ENCODE measurements at regions not wholly inside any gene's neighbourhood (a gene's known extent, or its start where the extent isn't known, plus 50 kb on each side); places are given as distances from the start of the nearest gene placed in this dataset.
"Not testable (repeated sequence)": the region's sequence is repeated elsewhere in the genome, so short reads cannot be mapped to it uniquely, and the experiment has no call there.

DNA sequence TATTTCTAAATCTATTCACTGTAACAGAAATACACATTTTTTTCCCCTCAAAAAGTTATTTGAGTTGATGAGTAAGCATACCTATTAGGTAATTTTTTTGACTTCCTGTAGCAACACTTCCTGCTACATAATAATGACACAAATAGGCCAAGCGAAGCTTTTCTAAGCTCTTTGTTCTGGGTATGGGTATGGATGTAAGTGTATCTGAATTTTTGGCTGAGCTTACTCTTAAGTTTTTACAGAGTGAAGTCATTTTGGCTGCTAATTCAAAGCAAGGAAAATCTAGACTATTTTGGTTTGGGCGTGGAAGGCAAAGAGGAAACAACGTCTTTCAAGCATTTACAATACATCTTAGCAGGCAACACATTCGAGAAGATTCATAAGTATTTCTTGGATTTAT is 1206.0 kb upstream of the FLRT2 start:
- Histone ChIP-seq H3K9me3 (ENCODE audit: control insufficient read depth, low read length) (no peaks in the 10 kb centered on the region), H3K4me3 (ENCODE audit: low read length) (no peak overlapping the region), H3K9ac (ENCODE audit: low read length) (no peak overlapping the region), H3K36me3 (ENCODE audit: control insufficient read depth, insufficient read depth, low read length, severe bottlenecking) (no peaks in the 10 kb centered on the region), H3K27me3 (replicated peaks; ENCODE audit: control insufficient read depth, insufficient read depth, low read length) (no peaks in the 10 kb centered on the region), H3K4me1 (ENCODE audit: control insufficient read depth, insufficient read depth, low read length) (no peaks in the 10 kb centered on the region)
- peak; percentile 33 for DNase-seq (ENCODE audit: low read depth)

DNA sequence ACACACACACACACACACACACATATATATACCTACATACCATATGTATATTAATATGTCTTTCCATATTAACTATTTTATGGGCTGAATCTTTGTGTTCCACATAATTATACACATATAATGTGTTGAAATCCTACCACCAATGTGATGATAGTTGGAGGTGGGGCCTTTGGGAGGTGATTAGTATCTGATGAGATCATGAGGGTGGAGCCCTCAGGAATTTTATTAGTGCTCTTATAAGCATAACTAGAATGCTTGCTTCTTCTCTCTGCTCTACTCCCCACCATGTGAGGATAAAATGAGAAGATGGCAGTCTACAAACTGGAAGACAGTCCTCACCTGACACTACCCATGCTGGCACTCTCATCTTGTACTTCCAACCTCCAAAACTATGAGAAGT is 1193.5 kb upstream of the FLRT2 start:
- H3K9ac ChIP-seq (ENCODE audit: low read length), result no peak overlapping the region
- peaks cover 19% of the 10 kb centered on the region for H3K9me3 ChIP-seq (ENCODE audit: control insufficient read depth, low read length)
- H3K27me3 ChIP-seq (replicated peaks; ENCODE audit: control insufficient read depth, insufficient read depth, low read length), result no peaks in the 10 kb centered on the region
- H3K4me1 ChIP-seq (ENCODE audit: control insufficient read depth, insufficient read depth, low read length), result no peaks in the 10 kb centered on the region
- H3K36me3 ChIP-seq (ENCODE audit: control insufficient read depth, insufficient read depth, low read length, severe bottlenecking), result no peaks in the 10 kb centered on the region
- DNase-seq (ENCODE audit: low read depth), result no peak
- no peak overlapping the region for H3K4me3 ChIP-seq (ENCODE audit: low read length)

DNA sequence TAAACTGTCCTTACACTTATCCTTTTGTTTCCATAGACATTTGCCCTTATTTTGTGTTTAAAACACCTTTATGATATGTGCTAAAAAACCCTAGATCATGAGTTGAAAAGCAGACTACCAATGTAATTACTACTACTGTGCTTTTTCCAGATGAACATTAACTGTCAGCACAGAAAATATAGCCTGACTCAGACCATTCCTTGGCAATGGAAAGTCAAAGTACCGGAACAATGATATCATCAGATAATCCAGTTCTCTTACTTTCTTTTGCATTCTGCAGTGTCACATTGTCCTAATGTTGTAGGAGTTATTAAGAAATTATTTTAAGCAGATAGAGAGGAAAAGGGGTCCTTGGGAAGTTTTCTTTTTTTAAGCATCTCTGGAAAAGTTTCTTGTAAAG is 1189.0 kb upstream of the FLRT2 start:
- Histone ChIP-seq H3K4me3 (ENCODE audit: low read length) (no peak overlapping the region), H3K4me1 (ENCODE audit: control insufficient read depth, insufficient read depth, low read length) (no peaks in the 10 kb centered on the region), H3K36me3 (ENCODE audit: control insufficient read depth, insufficient read depth, low read length, severe bottlenecking) (no peaks in the 10 kb centered on the region), H3K27me3 (replicated peaks; ENCODE audit: control insufficient read depth, insufficient read depth, low read length) (no peaks in the 10 kb centered on the region), H3K9me3 (ENCODE audit: control insufficient read depth, low read length) (peaks cover 30% of the 10 kb centered on the region), H3K9ac (ENCODE audit: low read length) (no peak overlapping the region)
- peak; percentile 29 for DNase-seq (ENCODE audit: low read depth)

DNA sequence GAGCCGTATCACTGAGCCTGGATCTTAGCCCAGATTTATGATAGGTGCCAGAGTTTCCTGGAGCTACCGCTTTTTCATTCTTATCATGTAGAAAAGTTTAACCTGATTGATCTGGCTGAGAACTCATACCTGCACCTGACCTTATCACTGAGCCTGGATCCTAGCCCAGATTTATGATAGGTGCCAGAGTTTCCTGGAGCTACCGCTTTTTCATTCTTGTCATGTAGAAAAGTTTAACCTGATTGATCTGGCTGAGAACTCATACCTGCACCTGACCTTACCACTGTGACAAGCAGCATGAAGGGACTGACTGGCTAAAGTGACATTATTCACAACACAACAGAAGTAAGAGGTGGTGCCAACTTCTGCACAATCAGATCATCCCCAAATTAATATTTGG is 1188.1 kb upstream of the FLRT2 start:
- not testable (repeated sequence) for H3K36me3 ChIP-seq (ENCODE audit: control insufficient read depth, insufficient read depth, low read length, severe bottlenecking); DNase-seq (ENCODE audit: low read depth); H3K27me3 ChIP-seq (replicated peaks; ENCODE audit: control insufficient read depth, insufficient read depth, low read length); H3K4me1 ChIP-seq (ENCODE audit: control insufficient read depth, insufficient read depth, low read length); H3K9ac ChIP-seq (ENCODE audit: low read length)
- H3K9me3 ChIP-seq (ENCODE audit: control insufficient read depth, low read length), result peaks cover 30% of the 10 kb centered on the region
- H3K4me3 ChIP-seq (ENCODE audit: low read length), result peak overlapping the region; percentile 17

DNA sequence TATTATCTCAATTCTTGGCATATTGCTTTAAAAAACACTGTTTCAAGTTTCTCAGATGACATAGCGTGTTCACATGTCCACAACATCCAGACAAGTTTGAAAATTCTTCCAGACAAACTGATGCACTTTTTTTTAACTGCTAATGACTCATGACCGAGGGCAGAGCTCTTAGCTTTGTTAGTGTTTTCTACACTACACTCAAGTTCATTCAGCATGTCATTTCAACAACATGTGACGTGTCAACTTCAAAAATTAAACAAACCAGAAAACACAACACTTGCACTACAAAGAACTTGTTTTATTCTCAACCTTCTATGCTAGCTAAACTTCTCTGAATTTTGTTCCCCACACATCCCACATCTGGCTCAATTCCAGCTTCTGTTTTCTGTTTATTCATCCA is 1186.3 kb upstream of the FLRT2 start:
- Histone ChIP-seq H3K27me3 (replicated peaks; ENCODE audit: control insufficient read depth, insufficient read depth, low read length) (no peaks in the 10 kb centered on the region), H3K4me3 (ENCODE audit: low read length) (no peak overlapping the region), H3K4me1 (ENCODE audit: control insufficient read depth, insufficient read depth, low read length) (no peaks in the 10 kb centered on the region), H3K9me3 (ENCODE audit: control insufficient read depth, low read length) (peaks cover 30% of the 10 kb centered on the region), H3K36me3 (ENCODE audit: control insufficient read depth, insufficient read depth, low read length, severe bottlenecking) (no peaks in the 10 kb centered on the region), H3K9ac (ENCODE audit: low read length) (no peak overlapping the region)
- DNase-seq (ENCODE audit: low read depth), result peak; percentile 1

DNA sequence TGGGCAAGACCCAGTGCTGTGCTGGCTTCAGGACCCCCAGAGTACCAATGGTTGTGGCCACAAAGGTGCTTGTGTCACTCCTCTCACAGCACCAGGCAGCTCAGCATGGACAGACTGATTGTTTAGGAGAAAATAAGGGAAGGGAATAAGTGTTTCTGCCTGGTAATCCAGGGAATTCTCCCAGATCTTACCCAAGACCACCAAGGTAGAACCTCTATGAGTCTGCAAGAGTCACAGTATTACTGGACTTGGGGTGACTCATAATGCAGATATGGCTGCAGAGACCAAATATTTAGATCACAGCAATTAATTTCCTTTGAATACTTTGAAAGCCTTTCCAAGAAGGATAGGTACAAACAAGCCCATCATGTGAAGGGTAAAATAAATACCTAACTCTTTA is 1178.3 kb upstream of the FLRT2 start:
- H3K9ac ChIP-seq (ENCODE audit: low read length), result no peak overlapping the region
- DNase-seq (ENCODE audit: low read depth), result no peak
- H3K27me3 ChIP-seq (replicated peaks; ENCODE audit: control insufficient read depth, insufficient read depth, low read length), result no peaks in the 10 kb centered on the region
- H3K36me3 ChIP-seq (ENCODE audit: control insufficient read depth, insufficient read depth, low read length, severe bottlenecking), result no peaks in the 10 kb centered on the region
- no peaks in the 10 kb centered on the region for H3K4me1 ChIP-seq (ENCODE audit: control insufficient read depth, insufficient read depth, low read length)
- H3K9me3 ChIP-seq (ENCODE audit: control insufficient read depth, low read length), result peaks cover 2% of the 10 kb centered on the region
- no peak overlapping the region for H3K4me3 ChIP-seq (ENCODE audit: low read length)

DNA sequence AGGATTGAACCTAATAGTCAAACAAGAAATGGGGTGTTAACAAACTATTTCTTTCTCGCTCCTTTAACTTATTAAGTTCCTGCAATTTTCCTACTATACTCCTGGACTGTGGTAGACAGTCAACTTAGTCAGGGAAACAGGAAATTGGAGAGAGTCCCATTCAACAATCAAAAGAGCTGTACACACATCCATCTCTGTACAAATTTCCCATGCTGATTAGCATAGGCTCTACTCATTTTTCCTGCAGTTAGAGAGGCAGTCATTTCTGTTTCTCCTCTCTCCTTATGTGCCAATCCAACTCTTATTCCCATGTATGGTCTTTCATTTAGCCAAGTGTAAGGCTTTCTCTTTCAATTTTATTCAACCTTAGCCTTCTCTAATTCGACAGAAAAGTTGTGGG is 1168.5 kb upstream of the FLRT2 start:
- Histone ChIP-seq H3K27me3 (replicated peaks; ENCODE audit: control insufficient read depth, insufficient read depth, low read length) (no peaks in the 10 kb centered on the region), H3K9me3 (ENCODE audit: control insufficient read depth, low read length) (peaks cover 5% of the 10 kb centered on the region), H3K4me1 (ENCODE audit: control insufficient read depth, insufficient read depth, low read length) (no peaks in the 10 kb centered on the region), H3K9ac (ENCODE audit: low read length) (no peak overlapping the region), H3K4me3 (ENCODE audit: low read length) (no peak overlapping the region), H3K36me3 (ENCODE audit: control insufficient read depth, insufficient read depth, low read length, severe bottlenecking) (no peaks in the 10 kb centered on the region)
- no peak for DNase-seq (ENCODE audit: low read depth)

DNA sequence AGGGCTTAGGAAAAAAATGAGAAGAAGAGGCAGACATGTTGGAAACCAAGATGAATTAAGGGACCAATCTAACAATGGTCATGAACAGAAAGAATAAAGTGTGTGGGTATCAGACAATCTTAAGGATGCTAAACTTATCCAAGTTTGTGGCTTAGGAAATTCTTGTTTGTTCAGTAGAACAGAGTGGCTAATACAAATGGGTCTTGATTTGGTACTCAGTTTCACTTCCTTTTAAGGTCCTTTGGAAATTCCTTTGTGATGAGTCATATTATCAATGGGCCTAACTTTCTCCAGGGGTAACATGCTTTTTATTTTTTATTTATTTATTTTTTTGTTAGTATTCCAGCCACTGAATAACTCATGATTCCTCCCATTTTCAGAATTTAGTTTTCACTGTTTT is 1154.7 kb upstream of the FLRT2 start:
- Histone ChIP-seq H3K4me1 (ENCODE audit: control insufficient read depth, insufficient read depth, low read length) (no peaks in the 10 kb centered on the region), H3K9ac (ENCODE audit: low read length) (no peak overlapping the region), H3K27me3 (replicated peaks; ENCODE audit: control insufficient read depth, insufficient read depth, low read length) (no peaks in the 10 kb centered on the region), H3K4me3 (ENCODE audit: low read length) (no peak overlapping the region), H3K36me3 (ENCODE audit: control insufficient read depth, insufficient read depth, low read length, severe bottlenecking) (no peaks in the 10 kb centered on the region), H3K9me3 (ENCODE audit: control insufficient read depth, low read length) (no peaks in the 10 kb centered on the region)
- peak; percentile 1 for DNase-seq (ENCODE audit: low read depth)

DNA sequence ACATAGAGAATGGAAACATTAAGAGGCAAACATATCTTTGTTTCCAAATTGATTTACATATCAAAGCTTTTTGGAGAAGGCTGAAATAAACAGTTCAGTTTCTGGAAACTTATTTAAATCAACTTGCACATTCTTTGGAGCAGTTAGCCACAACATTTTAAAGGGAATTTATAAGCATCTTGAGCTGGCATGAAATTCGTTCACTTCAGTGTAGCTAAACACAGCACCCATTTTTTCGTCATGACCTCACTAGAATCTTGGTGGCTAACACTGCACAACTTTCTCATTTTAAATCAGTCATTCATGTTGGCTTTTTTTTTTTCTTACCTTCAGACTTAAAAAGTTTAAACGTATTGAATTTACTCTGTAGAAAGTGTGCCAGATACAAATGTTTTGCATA is 1139.9 kb upstream of the FLRT2 start:
- peak; percentile 29 for DNase-seq (ENCODE audit: low read depth)
- H3K9ac ChIP-seq (ENCODE audit: low read length), result no peak overlapping the region
- H3K4me1 ChIP-seq (ENCODE audit: control insufficient read depth, insufficient read depth, low read length), result no peaks in the 10 kb centered on the region
- H3K36me3 ChIP-seq (ENCODE audit: control insufficient read depth, insufficient read depth, low read length, severe bottlenecking), result no peaks in the 10 kb centered on the region
- no peaks in the 10 kb centered on the region for H3K9me3 ChIP-seq (ENCODE audit: control insufficient read depth, low read length)
- H3K4me3 ChIP-seq (ENCODE audit: low read length), result no peak overlapping the region
- no peaks in the 10 kb centered on the region for H3K27me3 ChIP-seq (replicated peaks; ENCODE audit: control insufficient read depth, insufficient read depth, low read length)

DNA sequence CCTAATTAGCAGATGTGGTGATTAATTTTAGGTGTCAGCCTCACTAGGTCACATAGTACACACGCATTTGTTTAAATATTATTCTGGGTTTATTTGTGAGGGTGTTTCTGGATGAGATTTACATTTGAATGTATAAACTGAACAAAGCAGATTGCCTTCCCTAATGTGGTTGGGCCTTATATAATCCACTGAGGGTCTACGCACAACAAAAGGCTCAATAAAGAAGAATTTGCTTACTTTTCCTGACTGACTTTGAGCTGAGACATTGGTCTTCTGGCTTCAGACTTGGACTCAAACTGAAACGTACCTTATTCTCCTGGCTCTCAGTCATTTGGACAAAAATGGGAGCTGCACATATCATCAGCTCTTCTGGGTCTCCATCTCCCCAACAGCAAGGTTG is 1132.3 kb upstream of the FLRT2 start:
- no peaks in the 10 kb centered on the region for H3K36me3 ChIP-seq (ENCODE audit: control insufficient read depth, insufficient read depth, low read length, severe bottlenecking)
- H3K27me3 ChIP-seq (replicated peaks; ENCODE audit: control insufficient read depth, insufficient read depth, low read length), result no peaks in the 10 kb centered on the region
- H3K4me1 ChIP-seq (ENCODE audit: control insufficient read depth, insufficient read depth, low read length), result no peaks in the 10 kb centered on the region
- no peak overlapping the region for H3K4me3 ChIP-seq (ENCODE audit: low read length)
- H3K9ac ChIP-seq (ENCODE audit: low read length), result no peak overlapping the region
- no peak for DNase-seq (ENCODE audit: low read depth)
- no peaks in the 10 kb centered on the region for H3K9me3 ChIP-seq (ENCODE audit: control insufficient read depth, low read length)

DNA sequence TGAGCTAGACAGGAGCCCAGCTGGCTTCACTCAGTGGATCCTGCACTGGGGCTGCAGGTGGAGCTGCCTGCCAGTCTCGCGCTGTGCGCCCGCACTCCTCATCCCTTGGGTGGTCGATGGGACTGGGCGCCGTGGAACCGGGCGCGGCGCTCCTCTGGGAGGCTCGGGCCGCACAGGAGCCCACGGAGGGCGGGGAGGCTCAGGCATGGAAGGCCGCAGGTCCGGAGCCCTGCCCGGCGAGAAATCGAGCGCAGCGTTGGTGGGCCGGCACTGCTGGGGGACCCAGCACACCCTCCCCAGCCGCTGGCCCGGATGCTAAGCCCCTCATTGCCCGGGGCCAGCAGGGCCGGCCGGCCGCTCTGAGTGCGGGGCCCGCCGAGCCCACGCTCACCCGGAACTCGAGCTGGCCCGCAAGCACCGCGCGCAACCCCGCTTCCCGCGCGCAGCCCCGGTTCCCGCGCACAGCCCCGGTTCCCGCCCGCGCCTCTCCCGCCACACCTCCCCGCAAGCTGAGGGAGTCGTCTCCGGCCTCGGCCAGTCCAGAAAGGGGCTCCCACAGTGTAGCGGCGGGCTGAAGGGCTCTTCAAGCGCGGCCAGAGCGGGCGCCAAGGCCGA is 1130.5 kb upstream of the FLRT2 start:
- H3K9me3 ChIP-seq (ENCODE audit: control insufficient read depth, low read length), result no peaks in the 10 kb centered on the region

DNA sequence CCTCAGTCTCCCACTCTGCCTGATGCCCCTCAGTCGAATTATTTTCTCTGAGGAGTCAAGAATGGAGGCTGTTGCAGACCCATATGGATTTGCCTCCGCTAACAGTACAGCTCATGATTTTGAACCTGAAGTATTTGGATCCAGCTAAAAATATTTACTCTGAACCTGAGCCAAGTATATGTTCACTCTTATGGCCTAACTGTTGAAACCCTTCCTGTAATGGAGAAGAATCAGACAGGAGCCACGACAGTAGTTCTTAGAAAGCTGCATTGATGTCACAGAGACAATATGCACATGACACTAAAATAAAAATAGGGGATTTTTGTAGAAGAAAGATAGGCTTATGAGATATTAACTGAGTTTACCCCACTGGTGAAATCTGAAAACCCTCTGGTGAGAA is 1128.3 kb upstream of the FLRT2 start:
- DNase-seq (ENCODE audit: low read depth), result no peak
- no peak overlapping the region for H3K9ac ChIP-seq (ENCODE audit: low read length)
- H3K4me1 ChIP-seq (ENCODE audit: control insufficient read depth, insufficient read depth, low read length), result no peaks in the 10 kb centered on the region

More for the DNA sequence above, 1130.5 kb upstream of the FLRT2 start:
- Histone ChIP-seq H3K4me1 (ENCODE audit: control insufficient read depth, insufficient read depth, low read length) (no peaks in the 10 kb centered on the region), H3K4me3 (ENCODE audit: low read length) (no peak overlapping the region), H3K36me3 (ENCODE audit: control insufficient read depth, insufficient read depth, low read length, severe bottlenecking) (no peaks in the 10 kb centered on the region), H3K9ac (ENCODE audit: low read length) (no peak overlapping the region), H3K27me3 (replicated peaks; ENCODE audit: control insufficient read depth, insufficient read depth, low read length) (no peaks in the 10 kb centered on the region)
- DNase-seq (ENCODE audit: low read depth), result no peak

More for the DNA sequence above, 1128.3 kb upstream of the FLRT2 start:
- no peaks in the 10 kb centered on the region for H3K36me3 ChIP-seq (ENCODE audit: control insufficient read depth, insufficient read depth, low read length, severe bottlenecking)
- no peak overlapping the region for H3K4me3 ChIP-seq (ENCODE audit: low read length)
- no peaks in the 10 kb centered on the region for H3K27me3 ChIP-seq (replicated peaks; ENCODE audit: control insufficient read depth, insufficient read depth, low read length)
- no peaks in the 10 kb centered on the region for H3K9me3 ChIP-seq (ENCODE audit: control insufficient read depth, low read length)

All from adipocyte (in vitro differentiated cells).